ENCODE measurements at regions not wholly inside any gene's neighbourhood (a gene's known extent, or its start where the extent isn't known, plus 50 kb on each side); places are given as distances from the start of the nearest gene placed in this dataset.
"Not testable (repeated sequence)": the region's sequence is repeated elsewhere in the genome, so short reads cannot be mapped to it uniquely, and the experiment has no call there.

- DNase-seq (no peak), ATAC-seq (no peak)
- WGBS, 3 donors: 15 to 24% (median 20%) methylated on average over 5 of the region's 5 CpGs
- no peaks in the 10 kb centered on the region for H3K9me3 ChIP-seq
- no peak overlapping the region for H3K4me3 ChIP-seq
- no peaks in the 10 kb centered on the region for H3K36me3 ChIP-seq (ENCODE audit: insufficient read depth in 1 of 2, low read depth in 1 of 2)
- TF ChIP-seq CTCF (IDR thresholded peaks at IDR 0.05): no peak
- H3K27me3 ChIP-seq (ENCODE audit: insufficient read depth in 3 of 3, low read length in 2 of 3): no peaks in the 10 kb centered on the region
- peaks cover 21% of the 10 kb centered on the region for H3K4me1 ChIP-seq
- intact Hi-C loops (cut with DNase I): no loop called here
- no peak overlapping the region for H3K27ac ChIP-seq
Observed at GRCh38 chr1:68917456-68917855, 420.6 kb upstream of the DEPDC1 start.

- Histone ChIP-seq H3K4me3 (no peak overlapping the region), H3K4me1 (peaks cover 21% of the 10 kb centered on the region), H3K36me3 (ENCODE audit: insufficient read depth in 1 of 2, low read depth in 1 of 2) (no peaks in the 10 kb centered on the region), H3K27me3 (ENCODE audit: insufficient read depth in 3 of 3, low read length in 2 of 3) (no peaks in the 10 kb centered on the region), H3K9me3 (no peaks in the 10 kb centered on the region), H3K27ac (no peak overlapping the region)
- DNase-seq (no peak), ATAC-seq (no peak)
- intact Hi-C loops (cut with DNase I): no loop called here
- TF ChIP-seq CTCF (IDR thresholded peaks at IDR 0.05): no peak
- WGBS, 3 donors: 61 to 96% (median 90%) methylated on average over 1 of the region's 1 CpG
Observed at GRCh38 chr1:68918563-68918962, 421.7 kb upstream of the DEPDC1 start.

- Histone ChIP-seq H3K27ac (no peak overlapping the region), H3K4me1 (peaks cover 21% of the 10 kb centered on the region), H3K4me3 (no peak overlapping the region), H3K36me3 (ENCODE audit: insufficient read depth in 1 of 2, low read depth in 1 of 2) (no peaks in the 10 kb centered on the region), H3K9me3 (no peaks in the 10 kb centered on the region), H3K27me3 (ENCODE audit: insufficient read depth in 3 of 3, low read length in 2 of 3) (no peaks in the 10 kb centered on the region)
- DNase-seq: no peak
- intact Hi-C loops (cut with DNase I): no loop called here
- 31 to 62% (median 49%) methylated on average over 1 of the region's 1 CpG for WGBS, 3 donors
- no peak for TF ChIP-seq CTCF (IDR thresholded peaks at IDR 0.05)
- ATAC-seq: no peak
Observed at GRCh38 chr1:68919075-68919474, 422.2 kb upstream of the DEPDC1 start.

GRCh38 chr1:68923475-68924088 is 426.7 kb upstream of the DEPDC1 start:
- WGBS, 3 donors: 93 to 95% (median 94%) methylated on average over 29 to 30 of the region's 30 CpGs
- H3K36me3 ChIP-seq (ENCODE audit: insufficient read depth in 1 of 2, low read depth in 1 of 2); H3K27me3 ChIP-seq (ENCODE audit: insufficient read depth in 3 of 3, low read length in 2 of 3); H3K9me3 ChIP-seq; DNase-seq; H3K27ac ChIP-seq; H3K4me3 ChIP-seq; intact Hi-C loops (cut with DNase I); H3K4me1 ChIP-seq; ATAC-seq: not testable (repeated sequence)

GRCh38 chr1:68930101-68930500 is 433.2 kb upstream of the DEPDC1 start:
- H3K4me3 ChIP-seq: no peak overlapping the region
- no peaks in the 10 kb centered on the region for H3K36me3 ChIP-seq (ENCODE audit: insufficient read depth in 1 of 2, low read depth in 1 of 2)
- no peaks in the 10 kb centered on the region for H3K27me3 ChIP-seq (ENCODE audit: insufficient read depth in 3 of 3, low read length in 2 of 3)
- TF ChIP-seq CTCF (IDR thresholded peaks at IDR 0.05): no peak
- ATAC-seq (no peak), DNase-seq (no peak)
- intact Hi-C loops (cut with DNase I): no loop called here
- H3K27ac ChIP-seq: no peak overlapping the region
- 83 to 88% (median 85%) methylated on average over 1 of the region's 1 CpG for WGBS, 3 donors
- no peaks in the 10 kb centered on the region for H3K4me1 ChIP-seq
- H3K9me3 ChIP-seq: no peaks in the 10 kb centered on the region

All from psoas muscle (tissue), 7 donors.